Hematopoietic multipotent progenitor cell treated with erythropoietin and hydrocortisone succinate and interleukin-3 and kit ligand, for 17 days (in vitro differentiated cells): ENCODE measurements at regions not wholly inside any gene's neighbourhood (a gene's known extent, or its start where the extent isn't known, plus 50 kb on each side); places are given as distances from the start of the nearest gene placed in this dataset.

ENCODE experiments used
- DNase-seq: peaks from one replicate; pipeline ENCODE4 v3.0.0-alpha.2; 2015; ENCODE audit warnings: low spot score

- no peak for DNase-seq
Measured at GRCh38 chr13:52975969-52976368, 52.6 kb upstream of the OLFM4 start.

DNA sequence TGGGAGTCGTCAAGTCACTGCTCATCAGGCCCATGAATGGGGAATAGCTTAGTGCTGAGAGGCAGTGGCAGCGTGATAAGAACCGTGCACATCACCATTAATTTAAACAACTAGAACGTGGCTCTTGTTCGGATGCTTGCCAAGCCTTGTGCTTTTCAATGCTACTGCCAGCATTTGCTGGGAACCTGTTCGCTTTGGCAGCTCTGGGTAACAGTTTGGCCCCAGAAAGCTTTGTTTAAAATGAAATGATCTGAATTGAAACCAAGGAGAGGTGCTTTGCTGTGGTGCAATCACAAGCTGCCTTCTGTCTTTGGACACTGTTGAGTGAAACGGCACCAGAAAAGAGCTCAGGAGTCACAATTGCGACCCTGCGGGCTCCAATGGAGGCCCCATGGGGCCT lies 53.5 kb upstream of the OLFM4 start:
- DNase-seq, result no peak

DNA sequence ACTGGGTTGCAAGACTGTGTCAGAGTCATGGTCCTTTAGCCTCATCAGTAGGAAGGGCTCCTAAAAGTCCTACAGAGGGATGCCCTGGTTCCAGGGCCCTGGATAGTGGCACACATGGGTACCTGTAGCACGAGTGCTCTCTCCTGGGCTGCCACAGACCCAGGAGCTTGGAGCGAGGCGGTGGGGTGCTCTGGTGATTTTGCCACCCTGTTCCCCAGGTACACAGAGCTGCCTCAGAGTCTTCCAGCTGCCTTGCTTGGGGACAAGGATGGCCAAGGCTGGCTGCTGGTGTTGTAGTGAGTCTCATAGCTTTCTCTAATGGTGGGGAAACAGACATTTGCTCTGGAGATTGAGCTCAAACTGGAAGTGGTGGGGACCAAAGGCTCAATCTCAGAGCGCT lies 53.9 kb upstream of the OLFM4 start:
- DNase-seq, result no peak

- no peak for DNase-seq
Measured at GRCh38 chr13:52969373-52969772, 59.2 kb upstream of the OLFM4 start.

DNA sequence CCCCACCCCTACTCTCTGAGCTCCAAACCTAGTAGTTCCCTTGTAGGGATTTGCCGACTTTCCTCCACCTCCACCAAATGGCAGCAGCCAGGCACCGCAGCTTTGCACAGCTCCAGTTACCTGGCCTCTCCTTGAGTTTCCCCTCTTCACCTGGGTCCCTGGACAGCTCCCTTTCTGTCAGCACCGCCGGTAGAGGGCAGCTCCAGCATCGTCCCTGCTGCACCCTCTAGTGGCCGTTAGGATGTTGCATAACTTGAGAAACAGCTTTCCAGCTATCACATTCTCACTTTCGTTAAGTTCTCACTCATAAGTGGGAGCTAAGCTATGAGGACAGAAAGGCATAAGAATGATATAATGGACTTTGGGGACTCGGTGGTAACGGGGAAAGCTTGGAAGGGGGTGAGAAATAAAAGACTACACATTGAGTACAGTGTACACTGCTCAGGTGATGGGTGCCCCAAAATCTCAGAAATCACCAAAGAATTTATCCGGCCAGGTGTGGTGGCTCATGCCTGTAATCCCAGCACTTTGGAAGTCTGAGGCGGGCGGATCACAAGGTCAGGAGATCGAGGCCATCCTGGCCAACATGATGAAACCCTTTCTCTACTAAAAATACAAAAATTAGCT lies 60.4 kb upstream of the OLFM4 start:
- peak; percentile 58 for DNase-seq

DNA sequence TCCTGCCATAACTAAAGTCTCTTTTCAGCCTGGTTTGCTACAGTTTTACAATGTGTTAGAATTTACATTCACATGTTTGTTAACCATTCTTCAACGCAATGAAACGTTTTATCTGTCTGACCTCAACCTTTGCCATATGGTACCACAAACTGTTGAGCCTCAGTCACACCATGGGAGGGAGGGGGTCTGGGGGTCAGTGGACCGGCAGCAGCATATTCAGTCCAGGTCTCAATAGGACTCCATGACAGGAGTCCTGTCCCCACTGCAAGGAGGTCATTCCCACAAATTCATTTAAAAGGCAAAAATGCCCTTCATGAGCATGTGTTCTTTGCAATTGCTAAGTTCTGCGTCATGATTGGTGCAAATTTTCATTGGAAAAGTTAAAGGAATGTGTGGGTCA lies 66.6 kb upstream of the OLFM4 start:
- no peak for DNase-seq

GRCh38 chr13:52961256-52961910 lies 67.2 kb upstream of the OLFM4 start:
- no peak for DNase-seq

DNA sequence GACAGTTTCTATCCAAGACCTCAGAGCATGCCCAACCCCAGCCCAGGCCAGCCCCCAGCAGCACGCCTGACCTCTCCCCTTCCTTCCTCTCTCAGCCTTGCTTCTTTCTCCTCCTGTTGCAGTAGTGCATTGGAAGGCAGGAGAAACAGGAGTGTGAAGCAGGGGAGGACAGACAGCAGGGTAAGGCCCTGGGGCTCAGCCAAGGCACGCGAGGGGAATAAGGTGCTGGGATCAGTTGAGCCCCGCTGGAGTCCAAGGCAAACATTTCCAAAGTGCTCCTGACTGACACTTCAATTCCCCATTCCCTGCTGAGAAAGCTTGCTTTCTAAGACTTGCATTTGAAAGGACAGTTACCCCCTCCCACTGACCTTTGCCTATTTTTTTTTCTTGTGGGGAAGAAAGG lies 73.1 kb upstream of the OLFM4 start:
- DNase-seq, result no peak

DNA sequence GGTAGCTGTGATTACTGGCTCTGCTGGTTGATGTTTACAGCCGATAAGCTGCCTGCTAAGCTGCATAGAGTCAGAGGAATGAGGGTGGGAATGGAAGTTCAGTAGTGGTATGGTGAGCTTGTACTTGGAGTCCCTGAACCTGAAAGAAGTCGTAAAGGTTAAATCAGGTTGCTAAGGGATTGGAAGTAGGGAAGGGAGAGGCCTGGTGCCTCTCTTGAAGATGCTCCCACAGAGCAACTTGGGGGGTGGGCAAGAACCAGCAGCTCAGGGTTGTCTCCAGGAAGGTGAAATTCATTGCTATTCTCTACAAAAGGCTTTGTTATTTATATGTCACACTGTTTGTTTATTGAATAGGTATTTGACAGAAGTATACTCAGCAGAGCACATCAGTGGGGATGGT lies 73.8 kb upstream of the OLFM4 start:
- no peak for DNase-seq

GRCh38 chr13:52950436-52950956 lies 78.1 kb upstream of the OLFM4 start:
- no peak for DNase-seq

DNA sequence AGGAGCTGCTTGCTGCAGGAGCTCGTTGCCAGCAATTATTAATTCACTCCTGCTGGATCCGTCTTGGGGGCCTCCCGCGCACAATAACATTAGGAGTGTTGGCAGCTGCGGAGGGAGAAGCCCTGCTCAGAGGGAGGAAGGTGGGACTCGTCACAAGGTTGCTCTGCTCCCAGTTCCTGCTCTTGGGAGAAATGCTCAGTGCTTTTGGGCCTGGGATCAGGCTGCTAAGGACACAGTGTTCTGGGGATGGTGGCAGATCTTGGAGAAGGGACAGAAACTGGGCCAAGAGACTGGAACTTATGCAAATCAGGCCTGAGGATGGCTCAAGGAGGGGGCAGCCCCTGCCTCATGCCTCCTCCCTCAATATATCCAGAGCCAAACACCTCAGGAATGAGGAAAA lies 78.9 kb upstream of the OLFM4 start:
- DNase-seq, result no peak

DNA sequence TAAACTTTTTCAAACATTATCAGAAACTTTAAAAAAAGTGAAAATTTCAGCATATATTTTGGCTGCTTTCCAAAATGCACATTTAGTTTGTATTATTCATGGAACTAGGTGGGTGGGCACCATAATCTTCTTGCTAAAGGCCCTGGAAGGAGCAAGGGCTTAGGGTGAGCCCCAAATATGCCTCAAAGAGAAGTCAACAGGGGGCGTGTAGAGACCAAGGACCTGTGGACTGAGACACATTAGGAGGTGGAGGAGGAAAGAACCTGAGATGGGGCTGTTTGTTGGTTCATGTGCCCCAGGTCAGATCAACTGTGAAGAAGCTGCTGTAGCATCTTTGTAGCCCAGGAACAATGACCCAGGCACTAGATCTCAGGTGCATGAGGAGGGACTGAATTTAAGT lies 79.6 kb upstream of the OLFM4 start:
- no peak for DNase-seq

DNA sequence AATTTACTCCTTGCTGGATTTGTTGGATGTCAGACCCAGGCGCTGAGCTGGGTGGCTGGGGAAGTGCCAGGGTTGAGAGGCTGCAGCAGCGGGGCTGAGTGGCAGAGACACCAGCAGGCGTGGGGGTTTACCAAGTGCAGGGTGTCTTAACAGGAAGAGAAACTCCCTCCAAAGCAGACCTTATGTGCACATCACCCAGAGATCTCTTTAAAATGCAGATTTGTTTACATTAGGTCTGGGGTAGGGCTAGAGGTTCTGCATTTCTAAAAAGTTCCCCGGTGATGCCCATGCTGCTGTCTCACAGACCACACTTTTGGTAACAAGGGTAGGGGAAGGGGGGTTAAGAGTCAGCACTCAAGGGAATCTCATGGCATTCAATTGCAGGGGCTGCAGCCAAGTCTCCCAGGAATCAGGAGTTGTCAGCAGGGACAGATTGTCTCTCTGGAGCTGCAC lies 80.7 kb upstream of the OLFM4 start:
- no peak for DNase-seq

DNA sequence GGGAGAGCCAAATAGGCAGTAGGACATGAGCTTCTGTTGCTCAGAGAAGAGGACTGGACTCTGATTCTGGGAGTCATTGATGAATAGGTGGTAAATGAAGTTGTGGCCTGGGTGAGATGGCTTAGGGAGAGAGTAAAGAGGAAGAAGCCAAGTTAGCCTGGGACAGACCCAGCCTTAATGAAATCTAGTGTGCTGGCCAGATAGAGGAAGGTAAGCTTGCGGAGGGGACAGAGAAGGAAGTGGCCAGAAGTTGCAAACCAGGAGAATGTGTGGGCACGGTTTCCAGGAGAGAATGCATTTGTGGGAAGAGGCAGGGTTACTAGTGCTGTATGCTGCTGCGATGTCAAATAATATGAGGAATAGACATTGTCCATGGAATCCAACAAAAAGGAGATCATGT lies 83.3 kb upstream of the OLFM4 start:
- no peak for DNase-seq

DNA sequence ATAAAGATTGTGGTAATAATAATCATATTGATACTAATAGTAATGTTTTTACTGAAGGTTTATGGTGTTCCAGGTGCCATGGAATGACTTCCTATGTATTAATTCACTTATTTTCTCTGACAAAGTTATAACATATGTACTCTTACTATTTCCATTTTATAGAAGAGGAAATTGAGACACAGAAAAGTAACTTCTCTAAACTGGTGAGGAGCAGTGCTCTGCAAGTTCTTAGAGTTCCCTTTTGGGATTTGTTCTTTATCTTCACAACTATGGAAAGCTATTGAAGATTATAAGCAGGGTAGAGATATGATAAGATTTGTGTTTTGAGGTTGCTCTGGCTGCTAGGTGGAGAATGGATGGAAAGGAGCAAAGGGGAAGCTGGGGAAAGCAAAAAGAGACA lies 83.9 kb upstream of the OLFM4 start:
- no peak for DNase-seq

GRCh38 chr13:52938065-52938464 lies 89.6 kb upstream of the PCDH8 start:
- no peak for DNase-seq

DNA sequence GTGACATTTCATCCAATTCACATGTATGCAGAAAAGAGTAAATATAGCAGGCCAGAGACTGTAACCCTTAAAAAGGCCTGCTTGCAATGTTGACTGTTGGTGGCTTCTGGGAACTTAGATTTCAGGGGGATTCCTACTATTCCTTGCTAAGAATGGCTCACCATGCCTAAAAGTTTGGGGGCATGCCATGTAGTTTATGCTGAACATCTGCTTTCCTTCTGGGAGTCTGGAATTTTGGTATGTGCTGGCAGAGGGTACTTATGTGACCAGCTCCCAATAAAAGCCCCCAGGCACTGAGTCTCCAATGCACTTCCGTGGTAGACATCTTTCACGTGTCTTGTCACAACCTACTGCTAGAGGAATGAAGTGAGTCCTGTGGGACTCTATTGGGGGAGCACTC lies 88.4 kb upstream of the PCDH8 start:
- no peak for DNase-seq

GRCh38 chr13:52934258-52934657 lies 85.8 kb upstream of the PCDH8 start:
- no peak for DNase-seq

- DNase-seq, result no peak
Measured at GRCh38 chr13:52933547-52934210, 85.2 kb upstream of the PCDH8 start.

DNA sequence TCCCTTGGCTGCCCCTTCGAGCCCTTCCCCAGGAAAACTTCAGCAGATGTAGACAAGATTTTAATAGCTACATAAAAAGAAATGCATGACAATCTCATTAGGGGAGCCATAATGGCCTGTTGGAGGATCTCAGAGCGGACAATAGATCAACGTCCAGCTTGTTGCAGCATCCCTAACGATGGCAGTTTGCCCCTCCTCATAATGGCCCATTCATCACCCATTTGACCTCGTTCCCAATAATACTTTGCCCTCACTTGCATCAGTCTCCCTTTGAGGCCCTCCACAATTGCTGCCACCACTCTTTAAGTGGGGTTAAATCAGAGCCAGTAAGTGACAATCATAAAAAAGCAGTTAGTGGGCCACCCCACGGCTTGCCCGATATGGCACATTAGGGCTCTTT lies 84.7 kb upstream of the PCDH8 start:
- no peak for DNase-seq

DNA sequence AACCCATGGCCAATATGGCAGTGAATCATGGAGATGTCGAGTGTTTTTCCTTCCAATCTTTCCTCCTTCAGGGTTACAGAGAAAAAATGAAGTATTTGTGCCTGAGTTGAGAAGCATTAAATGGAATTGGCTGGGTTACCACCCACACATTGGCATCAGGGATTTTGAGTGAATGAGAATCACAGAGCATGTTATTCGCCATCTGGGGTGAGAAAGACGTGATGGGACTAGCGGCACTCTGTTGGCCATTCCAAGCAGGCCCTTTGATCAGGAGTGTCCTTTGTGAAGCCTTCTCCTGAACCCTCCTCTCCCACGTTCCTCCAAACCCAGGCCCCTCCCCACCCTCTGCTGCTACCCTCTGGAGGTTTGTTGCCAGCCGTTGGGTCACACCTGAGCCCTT lies 84.2 kb upstream of the PCDH8 start:
- no peak for DNase-seq

DNA sequence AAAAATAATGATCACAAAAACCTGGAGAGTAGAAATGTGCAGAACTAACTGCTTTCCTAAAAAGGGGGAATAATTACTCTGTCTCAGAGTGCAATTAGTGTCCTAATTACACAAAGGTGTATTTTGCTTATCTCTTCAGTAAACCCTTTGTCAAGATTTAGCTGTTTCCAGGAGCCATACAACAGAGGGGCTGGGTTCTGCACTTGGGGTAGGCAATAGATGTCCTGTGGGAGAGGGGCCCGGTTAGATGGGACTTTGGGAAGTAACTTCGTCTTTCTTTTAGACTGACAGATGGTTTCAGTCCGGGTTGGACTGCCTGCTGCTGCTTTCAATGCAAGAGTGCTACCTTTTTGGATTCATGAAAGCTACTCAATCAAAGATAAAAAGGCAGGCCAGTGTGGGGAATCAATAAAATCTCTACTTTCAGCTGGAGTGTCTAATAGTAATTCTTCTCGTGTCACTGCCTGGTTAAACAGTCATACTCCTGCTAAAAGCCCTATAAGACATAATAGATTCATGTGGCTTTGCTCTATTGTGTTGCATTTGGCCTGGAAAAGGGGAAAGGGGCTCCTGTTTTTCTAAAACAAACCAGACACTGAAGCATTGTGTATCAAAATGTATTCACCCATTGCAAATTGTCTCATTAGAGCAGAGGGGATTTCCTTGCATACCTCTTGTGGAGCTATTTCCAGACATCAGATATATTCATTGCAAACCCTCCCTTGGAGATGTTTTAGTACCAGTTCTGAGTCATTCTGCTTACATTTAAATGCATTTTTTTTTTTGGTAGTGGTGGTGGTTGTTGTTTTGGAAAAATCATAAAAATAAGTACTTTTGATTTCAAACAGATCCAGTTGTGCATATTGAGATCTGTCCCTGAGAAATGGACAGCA lies 83.3 kb upstream of the PCDH8 start:
- DNase-seq, result no peak
